ENCODE measurements at regions not wholly inside any gene's neighbourhood (a gene's known extent, or its start where the extent isn't known, plus 50 kb on each side); places are given as distances from the start of the nearest gene placed in this dataset.

GRCh38 chr2:196434217-196434616 lies 205.3 kb upstream of the CCDC150 start:
- H3K36me3 ChIP-seq (replicated peaks in 1 of 2; ENCODE audit: insufficient read depth in 1 of 2, low read depth in 2 of 2) = no peaks in the 10 kb centered on the region
- no peak overlapping the region for H3K4me3 ChIP-seq
- 80 to 92% methylated on average over 5 of the region's 5 CpGs for WGBS, 2 donors
- no peak overlapping the region for H3K27ac ChIP-seq
- no peaks in the 10 kb centered on the region for H3K27me3 ChIP-seq
- H3K4me1 ChIP-seq = no peaks in the 10 kb centered on the region
- no peak for TF ChIP-seq POLR2A (IDR thresholded peaks at IDR 0.05)
- TF ChIP-seq, protein P1, sequence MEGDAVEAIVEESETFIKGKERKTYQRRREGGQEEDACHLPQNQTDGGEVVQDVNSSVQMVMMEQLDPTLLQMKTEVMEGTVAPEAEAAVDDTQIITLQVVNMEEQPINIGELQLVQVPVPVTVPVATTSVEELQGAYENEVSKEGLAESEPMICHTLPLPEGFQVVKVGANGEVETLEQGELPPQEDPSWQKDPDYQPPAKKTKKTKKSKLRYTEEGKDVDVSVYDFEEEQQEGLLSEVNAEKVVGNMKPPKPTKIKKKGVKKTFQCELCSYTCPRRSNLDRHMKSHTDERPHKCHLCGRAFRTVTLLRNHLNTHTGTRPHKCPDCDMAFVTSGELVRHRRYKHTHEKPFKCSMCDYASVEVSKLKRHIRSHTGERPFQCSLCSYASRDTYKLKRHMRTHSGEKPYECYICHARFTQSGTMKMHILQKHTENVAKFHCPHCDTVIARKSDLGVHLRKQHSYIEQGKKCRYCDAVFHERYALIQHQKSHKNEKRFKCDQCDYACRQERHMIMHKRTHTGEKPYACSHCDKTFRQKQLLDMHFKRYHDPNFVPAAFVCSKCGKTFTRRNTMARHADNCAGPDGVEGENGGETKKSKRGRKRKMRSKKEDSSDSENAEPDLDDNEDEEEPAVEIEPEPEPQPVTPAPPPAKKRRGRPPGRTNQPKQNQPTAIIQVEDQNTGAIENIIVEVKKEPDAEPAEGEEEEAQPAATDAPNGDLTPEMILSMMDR (IDR thresholded peaks at IDR 0.05) = no peak
- ATAC-seq (no peak), DNase-seq (no peak)
- intact Hi-C loops (cut with DNase I) = no loop called here
- H3K9me3 ChIP-seq = no peaks in the 10 kb centered on the region

- Histone ChIP-seq H3K4me3 (no peak overlapping the region), H3K27ac (no peak overlapping the region), H3K4me1 (no peaks in the 10 kb centered on the region), H3K9me3 (no peaks in the 10 kb centered on the region), H3K27me3 (no peaks in the 10 kb centered on the region), H3K36me3 (replicated peaks in 1 of 2; ENCODE audit: insufficient read depth in 1 of 2, low read depth in 2 of 2) (no peaks in the 10 kb centered on the region)
- ATAC-seq (no peak), DNase-seq (no peak)
- TF ChIP-seq POLR2A (IDR thresholded peaks at IDR 0.05) = no peak
- TF ChIP-seq, protein P1 (IDR thresholded peaks at IDR 0.05) = no peak
- intact Hi-C loops (cut with DNase I) = no loop called here
Measured at GRCh38 chr2:196435189-196435588, 204.3 kb upstream of the CCDC150 start.

- intact Hi-C loops (cut with DNase I) = no loop called here
- no peaks in the 10 kb centered on the region for H3K27me3 ChIP-seq
- TF ChIP-seq POLR2A (IDR thresholded peaks at IDR 0.05) = no peak
- TF ChIP-seq, protein P1 (IDR thresholded peaks at IDR 0.05) = no peak
- no peak overlapping the region for H3K4me3 ChIP-seq
- no peaks in the 10 kb centered on the region for H3K36me3 ChIP-seq (replicated peaks in 1 of 2; ENCODE audit: insufficient read depth in 1 of 2, low read depth in 2 of 2)
- ATAC-seq = no peak
- no peaks in the 10 kb centered on the region for H3K9me3 ChIP-seq
- 67 to 69% methylated on average over 6 of the region's 6 CpGs for WGBS, 2 donors
- no peak for DNase-seq
- no peak overlapping the region for H3K27ac ChIP-seq
- H3K4me1 ChIP-seq = no peaks in the 10 kb centered on the region
Measured at GRCh38 chr2:196437626-196438025, 201.9 kb upstream of the CCDC150 start.

- no peaks in the 10 kb centered on the region for H3K36me3 ChIP-seq (replicated peaks in 1 of 2; ENCODE audit: insufficient read depth in 1 of 2, low read depth in 2 of 2)
- H3K4me1 ChIP-seq = no peaks in the 10 kb centered on the region
- 65 to 75% methylated on average over 4 of the region's 4 CpGs for WGBS, 2 donors
- no peaks in the 10 kb centered on the region for H3K27me3 ChIP-seq
- H3K4me3 ChIP-seq = no peak overlapping the region
- TF ChIP-seq POLR2A (IDR thresholded peaks at IDR 0.05) = no peak
- TF ChIP-seq, protein P1 (IDR thresholded peaks at IDR 0.05) = no peak
- ATAC-seq = no peak
- intact Hi-C loops (cut with DNase I) = no loop called here
- H3K9me3 ChIP-seq = no peaks in the 10 kb centered on the region
- H3K27ac ChIP-seq = no peak overlapping the region
- DNase-seq = no peak
Measured at GRCh38 chr2:196439760-196440159, 199.8 kb upstream of the CCDC150 start.

DNA sequence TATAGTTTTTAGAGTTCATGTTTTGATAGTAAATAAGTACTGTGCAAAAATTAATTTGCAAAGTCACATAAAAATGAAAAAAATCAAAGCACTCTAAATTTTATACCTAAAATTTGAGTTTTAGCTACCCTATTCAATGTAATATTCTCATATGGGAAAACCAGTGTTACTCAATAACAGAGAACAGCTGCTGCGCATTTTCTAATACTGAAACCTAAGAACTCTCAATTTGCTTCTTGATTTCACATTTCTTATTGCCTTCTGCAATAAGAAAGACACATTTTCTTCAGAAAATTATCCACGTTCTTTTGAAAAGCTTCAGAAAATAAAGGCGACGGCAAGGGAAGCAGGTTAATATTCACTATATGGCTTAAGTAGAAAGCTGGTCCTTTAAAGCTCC lies 199.1 kb upstream of the CCDC150 start:
- ATAC-seq = no peak
- intact Hi-C loops (cut with DNase I) = no loop called here
- H3K4me1 ChIP-seq = no peaks in the 10 kb centered on the region

More for the DNA sequence above, 199.1 kb upstream of the CCDC150 start:
- DNase-seq = no peak
- Histone ChIP-seq H3K27me3 (no peaks in the 10 kb centered on the region), H3K27ac (no peak overlapping the region), H3K9me3 (no peaks in the 10 kb centered on the region), H3K36me3 (replicated peaks in 1 of 2; ENCODE audit: insufficient read depth in 1 of 2, low read depth in 2 of 2) (no peaks in the 10 kb centered on the region), H3K4me3 (no peak overlapping the region)
- 69 to 72% methylated on average over 4 of the region's 4 CpGs for WGBS, 2 donors
- no peak for TF ChIP-seq POLR2A (IDR thresholded peaks at IDR 0.05)
- TF ChIP-seq, protein P1 (IDR thresholded peaks at IDR 0.05) = no peak
